GM12891 (cell line): ENCODE measurements at regions not wholly inside any gene's neighbourhood (a gene's known extent, or its start where the extent isn't known, plus 50 kb on each side); places are given as distances from the start of the nearest gene placed in this dataset.
"Not testable (repeated sequence)": the region's sequence is repeated elsewhere in the genome, so short reads cannot be mapped to it uniquely, and the experiment has no call there.

Experiments used
- DNase-seq: peaks from one replicate; pipeline ENCODE4 v3.0.0; 2011; ENCODE audit warnings: low spot score; ENCODE audit not compliant: insufficient read length
- FAIRE-seq: peaks from 2 replicates; lab custom pipeline; 2011; peaks lifted over from hg19 to GRCh38; lab: Jason Lieb, UNC
- PAX5 ChIP-seq: IDR thresholded peaks from 2 replicates; pipeline ENCODE4 v1.6.1; 2011; ENCODE audit warnings: low read length, moderate library complexity, mild to moderate bottlenecking; ENCODE audit not compliant: insufficient read depth, severe bottlenecking
- POLR2A ChIP-seq: IDR thresholded peaks from 2 replicates; pipeline ENCODE4 v1.6.1; 2011; ENCODE audit warnings: low read depth, low read length, control low read depth
- POLR2AphosphoS5 ChIP-seq: IDR thresholded peaks from 2 replicates; pipeline ENCODE4 v1.6.1; 2011; ENCODE audit warnings: low read depth, low read length, control low read depth
- POU2F2 ChIP-seq: IDR thresholded peaks from 2 replicates; pipeline ENCODE4 v1.6.1; 2011; ENCODE audit warnings: low read depth, mild to moderate bottlenecking, control low read depth, low read length, moderate library complexity
- SPI1 ChIP-seq: IDR thresholded peaks from 2 replicates; pipeline ENCODE4 v1.6.1; 2011; ENCODE audit warnings: low read depth, low read length, control low read depth
- TAF1 ChIP-seq: IDR thresholded peaks from 2 replicates; pipeline ENCODE4 v1.6.1; 2011; ENCODE audit warnings: low read depth, low read length, control low read depth

- DNase-seq (no peak), FAIRE-seq (no peak)
- TF ChIP-seq POLR2A, result no peak
- TF ChIP-seq PAX5, result no peak
- TF ChIP-seq POU2F2, result no peak
- TF ChIP-seq POLR2AphosphoS5, result no peak
- TF ChIP-seq TAF1, result no peak
- no peak for TF ChIP-seq SPI1
Observed at GRCh38 chr9:115850548-115851304, 302.9 kb upstream of the PAPPA start.

DNA sequence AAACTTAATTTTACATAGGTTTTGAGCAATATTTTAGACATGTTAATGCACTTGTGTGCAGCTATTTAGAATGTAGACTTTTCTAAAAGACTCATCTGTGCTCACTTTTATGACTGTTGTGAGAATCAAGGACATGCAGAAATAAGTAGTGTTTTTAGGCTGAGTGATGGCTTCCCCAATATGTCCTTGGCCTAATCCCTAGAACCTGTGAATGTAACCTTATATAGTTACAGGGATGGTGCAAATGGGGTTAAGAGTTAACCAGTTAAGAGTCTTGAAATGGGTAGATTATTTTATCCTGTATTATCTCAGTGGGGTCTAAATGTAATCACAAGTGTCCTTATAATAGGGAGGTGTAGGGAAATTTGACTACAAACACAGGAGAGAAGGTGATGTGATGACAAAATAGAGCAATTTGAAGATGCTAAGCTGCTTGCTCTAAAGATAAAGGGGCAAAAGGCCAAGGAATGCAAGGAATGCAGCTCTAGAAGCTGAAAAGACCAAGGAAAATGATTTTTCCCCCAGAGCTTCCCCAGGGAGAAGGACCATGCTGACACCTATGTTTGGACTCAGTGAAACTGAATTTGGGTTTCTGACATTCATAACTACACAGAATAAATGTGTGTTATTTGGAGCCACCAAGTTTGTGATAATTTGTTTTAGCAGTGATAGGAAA, 298.0 kb upstream of the PAPPA start:
- TF ChIP-seq SPI1 (no peak), POLR2AphosphoS5 (no peak), POLR2A (no peak), PAX5 (no peak)
- DNase-seq (no peak), FAIRE-seq (no peak)

- not testable (repeated sequence) for DNase-seq, FAIRE-seq
Observed at GRCh38 chr9:115858421-115858820, 295.2 kb upstream of the PAPPA start.

- TF ChIP-seq SPI1 (no peak), PAX5 (no peak), POLR2AphosphoS5 (no peak), POLR2A (no peak), TAF1 (no peak), POU2F2 (no peak)
- no peak for FAIRE-seq
- DNase-seq, result no peak
Observed at GRCh38 chr9:115862021-115862420, 291.6 kb upstream of the PAPPA start.

DNA sequence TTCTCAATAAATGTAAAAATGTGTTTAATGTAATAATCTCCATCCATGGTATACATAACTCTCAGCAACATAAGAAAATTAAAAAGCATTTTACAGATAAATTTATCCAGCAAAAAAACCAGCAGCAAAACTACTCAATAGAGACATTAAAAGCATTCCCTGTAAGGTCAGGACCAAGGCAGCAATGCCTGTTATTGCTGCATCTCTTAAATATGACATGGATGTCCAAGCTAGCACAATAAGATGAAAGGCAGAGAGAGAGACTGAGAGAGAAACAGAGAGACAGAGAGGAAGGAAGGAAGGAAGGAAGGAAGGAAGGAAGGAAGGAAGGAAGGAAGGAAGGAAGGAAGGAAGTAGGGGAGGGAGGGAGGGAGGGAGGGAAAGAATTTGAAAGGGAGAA, 289.0 kb upstream of the PAPPA start:
- TF ChIP-seq SPI1, result no peak
- no peak for TF ChIP-seq TAF1
- no peak for TF ChIP-seq POLR2A
- no peak for TF ChIP-seq PAX5
- TF ChIP-seq POU2F2, result no peak
- no peak for TF ChIP-seq POLR2AphosphoS5
- FAIRE-seq (no peak), DNase-seq (no peak)

DNA sequence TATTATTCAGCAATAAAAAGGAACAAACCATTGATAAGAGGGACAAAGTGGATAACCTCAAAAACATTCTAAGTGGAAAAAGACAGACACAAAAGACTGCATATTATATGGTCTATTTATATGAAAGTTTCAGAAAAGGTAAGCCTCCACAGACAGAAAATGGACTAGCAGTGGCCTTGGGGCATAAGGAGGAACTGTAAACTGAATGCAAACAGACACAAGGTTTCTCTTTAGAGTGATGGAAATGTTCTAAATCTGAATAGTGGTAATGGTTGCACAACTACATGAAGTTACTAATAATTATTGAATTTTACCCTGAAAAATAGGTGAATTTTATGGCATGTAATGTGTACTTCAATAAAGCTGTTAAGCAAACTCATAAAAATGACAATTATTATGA, 286.3 kb upstream of the PAPPA start:
- TF ChIP-seq POLR2AphosphoS5, result no peak
- TF ChIP-seq TAF1, result no peak
- no peak for TF ChIP-seq POU2F2
- TF ChIP-seq PAX5, result no peak
- TF ChIP-seq SPI1, result no peak
- no peak for TF ChIP-seq POLR2A
- FAIRE-seq, result no peak

DNA sequence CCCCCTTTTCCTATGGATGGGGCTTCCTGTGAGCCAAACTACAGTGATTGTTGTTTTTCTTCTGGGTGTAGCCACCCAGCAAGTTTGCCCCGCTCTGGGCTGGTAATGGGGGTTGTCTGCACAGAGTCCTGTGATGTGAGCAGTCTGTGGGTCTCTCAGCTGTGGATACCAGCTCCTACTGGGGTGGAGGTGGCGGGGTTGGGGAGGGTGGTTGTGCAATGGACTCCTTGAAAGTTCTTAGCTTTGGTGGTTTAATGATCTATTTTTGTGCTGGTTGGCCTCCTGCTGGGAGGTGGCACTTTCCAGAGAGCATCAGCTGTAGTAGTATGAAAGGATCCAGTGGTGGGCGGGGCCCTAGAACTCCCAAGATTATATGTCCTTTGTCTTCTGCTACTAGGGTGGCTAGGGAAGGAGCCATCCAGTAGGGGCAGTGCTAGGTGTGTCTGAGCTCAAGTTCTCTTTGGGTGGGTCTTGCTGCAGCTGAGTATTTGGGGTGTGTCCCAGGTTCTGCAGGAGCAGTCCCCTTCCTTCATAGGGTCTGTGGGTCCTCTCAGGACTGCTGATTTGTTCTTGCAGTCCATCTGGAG, 275.6 kb upstream of the PAPPA start:
- FAIRE-seq (no peak), DNase-seq (no peak)
- TF ChIP-seq POLR2AphosphoS5 (no peak), SPI1 (no peak), PAX5 (no peak)

More for the DNA sequence above, 286.3 kb upstream of the PAPPA start:
- DNase-seq, result no peak

DNA sequence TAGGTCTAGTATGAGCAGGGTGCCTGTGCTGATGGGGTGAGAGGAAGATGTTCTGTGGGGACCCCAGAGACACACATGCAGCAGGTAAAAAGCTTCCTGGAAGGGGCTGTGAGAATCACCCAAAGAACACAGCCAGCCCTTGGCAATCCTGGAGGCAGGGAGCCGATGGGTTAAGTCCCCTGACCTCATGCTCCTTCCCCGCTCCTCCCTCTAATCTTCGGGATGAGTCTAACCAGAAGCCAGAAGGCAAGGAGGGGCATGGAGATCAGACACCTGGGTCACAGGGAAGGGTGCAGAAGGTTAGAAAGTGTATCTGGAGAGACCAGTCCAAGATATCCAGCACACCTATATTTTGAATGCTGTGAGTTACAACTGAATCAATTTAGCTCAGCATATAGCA, 274.1 kb upstream of the PAPPA start:
- DNase-seq (no peak), FAIRE-seq (no peak)
- TF ChIP-seq TAF1, result no peak
- TF ChIP-seq POLR2A, result no peak
- TF ChIP-seq POU2F2, result no peak
- TF ChIP-seq SPI1, result no peak
- TF ChIP-seq PAX5, result no peak
- TF ChIP-seq POLR2AphosphoS5, result no peak

DNA sequence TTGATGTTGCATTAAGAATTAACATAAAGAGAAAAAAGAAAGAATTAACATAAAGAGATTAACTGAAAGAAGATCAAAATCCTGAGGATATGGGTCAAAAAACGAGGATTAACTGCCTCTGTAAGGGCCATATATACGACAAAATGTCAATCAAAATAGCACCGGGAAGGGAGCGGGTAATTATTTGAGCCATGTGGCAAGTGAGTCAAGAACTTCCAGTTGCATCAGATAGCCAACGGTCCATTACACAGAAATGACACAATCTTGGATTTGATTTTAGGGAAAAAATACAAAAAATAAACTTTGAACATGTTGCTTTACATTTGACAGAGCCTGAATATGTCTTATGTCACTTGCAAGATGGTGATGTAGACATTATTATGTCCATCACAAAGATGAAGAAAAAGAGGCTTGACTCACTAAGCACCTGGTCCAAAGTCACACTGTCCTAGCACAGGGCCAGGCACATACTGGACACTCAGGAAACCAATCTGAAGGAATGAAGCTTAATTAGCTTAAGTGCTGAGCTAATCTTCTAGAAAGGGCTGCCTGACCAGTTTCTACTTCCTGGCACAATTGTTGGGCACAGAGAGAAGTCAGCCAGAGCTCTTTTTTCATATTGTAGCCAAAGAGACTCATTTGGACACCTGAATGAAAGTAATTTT, 273.2 kb upstream of the PAPPA start:
- no peak for TF ChIP-seq POLR2AphosphoS5
- TF ChIP-seq TAF1, result no peak
- TF ChIP-seq SPI1, result no peak
- FAIRE-seq, result no peak

GRCh38 chr9:115882911-115883310, 270.7 kb upstream of the PAPPA start:
- FAIRE-seq (no peak), DNase-seq (no peak)
- no peak for TF ChIP-seq SPI1
- TF ChIP-seq TAF1, result no peak

More for the DNA sequence above, 273.2 kb upstream of the PAPPA start:
- no peak for DNase-seq
